Osteoblast (primary cell): ENCODE measurements at regions not wholly inside any gene's neighbourhood (a gene's known extent, or its start where the extent isn't known, plus 50 kb on each side); places are given as distances from the start of the nearest gene placed in this dataset.
A peak's percentile ranks its signal among the peaks of the same experiment; 100 is the strongest.

Experiments used
- DNase-seq: peaks from one replicate; pipeline ENCODE4 v3.0.0; 2011; ENCODE audit warnings: low spot score, mixed read lengths; ENCODE audit not compliant: insufficient read length; ENCODE audit errors: missing footprints
- H2AFZ ChIP-seq: 2 replicates; pipeline ENCODE4 v1.6.0; 2011; ENCODE audit warnings: mild to moderate bottlenecking, low read length
- H3K27ac ChIP-seq: 2 replicates; pipeline ENCODE4 v1.5.1; 2011; ENCODE audit warnings: mild to moderate bottlenecking, low read depth, low read length, moderate library complexity
- H3K27me3 ChIP-seq: 2 replicates; pipeline ENCODE4 v1.6.0; 2012; ENCODE audit warnings: mild to moderate bottlenecking, control low read depth, inconsistent platforms, low read length, moderate library complexity; ENCODE audit not compliant: insufficient read depth
- H3K36me3 ChIP-seq: 2 replicates; pipeline ENCODE4 v1.5.1; 2011; ENCODE audit warnings: mild to moderate bottlenecking, low read length, control low read depth, moderate library complexity; ENCODE audit not compliant: insufficient read depth
- H3K4me1 ChIP-seq: 2 replicates; pipeline ENCODE4 v1.5.1; 2011; ENCODE audit warnings: mild to moderate bottlenecking, low read length, control low read depth, moderate library complexity; ENCODE audit not compliant: insufficient read depth
- H3K4me2 ChIP-seq: 2 replicates; pipeline ENCODE4 v1.6.0; 2011; ENCODE audit warnings: mild to moderate bottlenecking, low read length; ENCODE audit not compliant: insufficient read depth
- H3K4me3 ChIP-seq: fragments of 200-600 bp; sonication (generic); 3 replicates; pipeline ENCODE4 v1.5.1; 2012; ENCODE audit warnings: mild to moderate bottlenecking, low read length, inconsistent platforms; ENCODE audit not compliant: insufficient read depth
- H3K79me2 ChIP-seq: 2 replicates; pipeline ENCODE4 v1.6.0; 2012; ENCODE audit warnings: mild to moderate bottlenecking, low read length, control low read depth, inconsistent platforms; ENCODE audit not compliant: insufficient read depth
- H3K9me3 ChIP-seq: 2 replicates; pipeline ENCODE4 v1.5.1; 2011; ENCODE audit warnings: low read depth, low read length, control low read depth
- H4K20me1 ChIP-seq: 2 replicates; pipeline ENCODE4 v1.6.0; 2012; ENCODE audit warnings: mild to moderate bottlenecking, low read length, control low read depth; ENCODE audit not compliant: insufficient read depth
- TF ChIP-seq, protein P1 (sequence below): IDR thresholded peaks from 2 replicates; pipeline ENCODE4 v1.5.1; 2011; ENCODE audit warnings: mild to moderate bottlenecking, low read depth, low read length, moderate library complexity; ENCODE audit errors: extremely low read depth

DNA sequence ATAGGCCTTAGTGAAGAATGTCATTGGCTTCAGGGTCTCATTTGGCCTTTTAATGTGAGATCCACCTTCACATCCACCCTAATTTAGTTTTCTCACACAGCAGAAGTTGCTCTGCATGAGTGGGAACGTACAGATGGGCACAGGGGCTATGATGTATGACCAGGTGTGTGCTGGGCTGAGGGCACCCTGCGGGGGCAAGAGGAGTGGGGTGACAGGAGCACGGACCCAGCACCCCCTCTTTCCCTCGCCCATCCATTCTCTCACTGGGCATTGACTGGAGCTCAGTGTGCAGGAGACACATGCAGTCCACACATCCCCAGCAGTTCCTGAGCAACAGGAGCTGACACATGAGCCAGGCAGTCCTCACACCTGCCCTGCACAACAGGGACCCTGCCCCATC is 95.1 kb upstream of the PPP2R2D start:
- no peaks in the 10 kb centered on the region for H3K36me3 ChIP-seq
- no peak overlapping the region for H2AFZ ChIP-seq
- H3K4me3 ChIP-seq = no peak overlapping the region
- H3K79me2 ChIP-seq = no peaks in the 10 kb centered on the region
- H3K9me3 ChIP-seq = no peaks in the 10 kb centered on the region
- no peak overlapping the region for H3K4me2 ChIP-seq
- no peaks in the 10 kb centered on the region for H3K27me3 ChIP-seq
- no peaks in the 10 kb centered on the region for H4K20me1 ChIP-seq
- TF ChIP-seq, protein P1, sequence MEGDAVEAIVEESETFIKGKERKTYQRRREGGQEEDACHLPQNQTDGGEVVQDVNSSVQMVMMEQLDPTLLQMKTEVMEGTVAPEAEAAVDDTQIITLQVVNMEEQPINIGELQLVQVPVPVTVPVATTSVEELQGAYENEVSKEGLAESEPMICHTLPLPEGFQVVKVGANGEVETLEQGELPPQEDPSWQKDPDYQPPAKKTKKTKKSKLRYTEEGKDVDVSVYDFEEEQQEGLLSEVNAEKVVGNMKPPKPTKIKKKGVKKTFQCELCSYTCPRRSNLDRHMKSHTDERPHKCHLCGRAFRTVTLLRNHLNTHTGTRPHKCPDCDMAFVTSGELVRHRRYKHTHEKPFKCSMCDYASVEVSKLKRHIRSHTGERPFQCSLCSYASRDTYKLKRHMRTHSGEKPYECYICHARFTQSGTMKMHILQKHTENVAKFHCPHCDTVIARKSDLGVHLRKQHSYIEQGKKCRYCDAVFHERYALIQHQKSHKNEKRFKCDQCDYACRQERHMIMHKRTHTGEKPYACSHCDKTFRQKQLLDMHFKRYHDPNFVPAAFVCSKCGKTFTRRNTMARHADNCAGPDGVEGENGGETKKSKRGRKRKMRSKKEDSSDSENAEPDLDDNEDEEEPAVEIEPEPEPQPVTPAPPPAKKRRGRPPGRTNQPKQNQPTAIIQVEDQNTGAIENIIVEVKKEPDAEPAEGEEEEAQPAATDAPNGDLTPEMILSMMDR = no peak
- H3K27ac ChIP-seq = no peak overlapping the region
- H3K4me1 ChIP-seq = no peaks in the 10 kb centered on the region
- peak; percentile 48 for DNase-seq

DNA sequence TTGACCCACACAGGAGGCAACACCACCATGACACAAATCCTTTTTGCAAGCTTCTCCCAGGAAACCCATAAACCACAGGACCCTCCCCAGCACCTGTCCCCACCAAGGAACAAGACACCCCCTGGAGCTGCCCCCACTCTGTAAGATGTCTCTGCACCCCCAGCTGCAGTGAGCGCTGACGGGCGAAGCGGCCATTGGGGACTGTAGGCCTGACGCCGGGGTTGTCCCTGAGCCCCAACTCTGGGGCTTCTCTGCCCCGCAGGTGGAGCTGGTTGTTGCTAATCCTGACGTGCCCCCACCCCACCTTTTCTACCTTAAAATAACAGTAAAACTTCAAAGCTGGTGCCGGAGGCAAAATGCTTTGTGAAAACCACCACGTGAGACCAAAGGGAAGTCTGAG is 94.7 kb upstream of the PPP2R2D start:
- DNase-seq = peak; percentile 55
- Histone ChIP-seq H3K27ac (no peak overlapping the region), H3K4me2 (no peak overlapping the region), H3K9me3 (no peaks in the 10 kb centered on the region), H3K79me2 (no peaks in the 10 kb centered on the region), H2AFZ (no peak overlapping the region), H3K27me3 (no peaks in the 10 kb centered on the region), H3K36me3 (no peaks in the 10 kb centered on the region), H3K4me3 (no peak overlapping the region), H4K20me1 (no peaks in the 10 kb centered on the region), H3K4me1 (no peaks in the 10 kb centered on the region)
- TF ChIP-seq, protein P1 = no peak

DNA sequence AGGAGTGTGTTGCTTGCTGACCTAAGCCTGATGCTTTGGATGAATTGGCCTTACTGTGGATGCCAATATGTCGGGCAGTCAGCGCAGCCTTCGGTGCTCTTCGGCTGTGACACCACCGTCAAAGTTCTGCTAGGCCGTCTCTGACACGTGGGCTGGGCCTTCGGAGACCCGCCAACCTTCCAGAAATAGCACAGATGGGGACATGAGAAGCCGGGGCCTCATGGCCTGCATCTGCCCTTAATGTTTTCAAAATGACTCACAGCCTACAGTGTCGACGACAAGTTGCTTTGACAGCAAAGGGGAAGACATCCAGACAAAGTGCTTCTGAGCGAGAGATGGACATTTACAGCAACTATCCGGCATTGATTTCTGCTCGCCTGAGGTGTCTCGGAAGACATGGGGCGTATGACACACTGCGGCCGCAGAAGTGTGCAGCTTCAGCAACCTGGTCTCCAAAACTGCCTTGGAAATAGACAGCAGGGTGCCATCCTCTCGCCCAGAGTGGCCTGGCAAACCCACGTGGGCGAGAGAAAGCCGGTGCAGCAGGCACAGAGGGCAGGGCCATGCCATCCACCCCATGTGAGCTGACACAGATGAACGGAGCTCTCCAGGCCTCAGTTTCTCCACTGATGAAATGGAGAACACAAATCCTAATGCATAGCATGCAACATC is 94.0 kb upstream of the PPP2R2D start:
- TF ChIP-seq, protein P1 = no peak
- Histone ChIP-seq H2AFZ (no peak overlapping the region), H3K79me2 (no peaks in the 10 kb centered on the region), H3K4me2 (no peak overlapping the region), H3K36me3 (no peaks in the 10 kb centered on the region), H3K27ac (no peak overlapping the region), H4K20me1 (no peaks in the 10 kb centered on the region), H3K4me3 (no peak overlapping the region), H3K9me3 (no peaks in the 10 kb centered on the region), H3K27me3 (no peaks in the 10 kb centered on the region), H3K4me1 (no peaks in the 10 kb centered on the region)
- DNase-seq = peak; percentile 29

DNA sequence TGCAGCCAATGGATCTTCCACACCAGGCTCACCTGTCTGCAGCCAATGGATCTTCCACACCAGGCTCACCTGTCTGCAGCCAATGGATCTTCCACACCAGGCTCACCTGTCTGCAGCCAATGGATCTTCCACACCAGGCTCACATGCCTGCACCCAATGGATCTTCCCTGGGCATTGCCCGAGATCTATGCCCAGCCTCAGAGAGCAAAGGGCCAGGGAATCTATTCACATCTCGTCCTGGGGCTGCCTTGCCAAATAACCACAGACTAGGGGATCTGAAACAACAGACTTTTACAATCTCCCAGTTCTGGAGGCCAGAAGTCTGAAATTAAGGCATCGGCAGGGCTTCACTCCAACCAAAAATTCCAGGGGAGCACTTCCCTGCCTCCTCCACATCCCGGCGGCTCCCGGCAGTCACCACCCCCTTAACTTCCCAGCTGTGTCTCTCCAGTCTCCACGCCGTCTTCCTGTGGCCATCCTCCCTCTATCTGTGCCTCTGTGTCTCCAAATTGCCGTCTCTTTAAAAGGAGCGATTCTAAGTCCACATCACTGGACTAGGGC is 92.4 kb upstream of the PPP2R2D start:
- Histone ChIP-seq H4K20me1 (no peaks in the 10 kb centered on the region), H3K27me3 (no peaks in the 10 kb centered on the region), H3K4me1 (no peaks in the 10 kb centered on the region), H3K79me2 (no peaks in the 10 kb centered on the region), H3K9me3 (no peaks in the 10 kb centered on the region), H3K4me3 (no peak overlapping the region), H3K27ac (no peak overlapping the region), H3K4me2 (no peak overlapping the region), H2AFZ (no peak overlapping the region), H3K36me3 (no peaks in the 10 kb centered on the region)
- TF ChIP-seq, protein P1 = no peak
- peak; percentile 59 for DNase-seq
